Esophagus squamous epithelium (tissue), 4 donors: ENCODE measurements at regions not wholly inside any gene's neighbourhood (a gene's known extent, or its start where the extent isn't known, plus 50 kb on each side); places are given as distances from the start of the nearest gene placed in this dataset.

Source experiments
- CTCF ChIP-seq, 6 experiments: fragments of 450-650 bp in 4 of 6; fragments of 200-600 bp in 2 of 6; sonication (generic) in 2 of 6; IDR thresholded peaks; one replicate each; pipeline ENCODE4 v1.5.1; 2016 to 2019; ENCODE audit warnings: antibody characterized with exemption in 6 of 6, mild to moderate bottlenecking in 4 of 6, moderate library complexity in 4 of 6
- POLR2A ChIP-seq, 4 donors: fragments of 450-650 bp; IDR thresholded peaks; one replicate each; pipeline ENCODE4 v1.6.1; 2017; ENCODE audit warnings: antibody characterized with exemption in 4 of 4, mild to moderate bottlenecking in 4 of 4, moderate library complexity in 3 of 4

GRCh38 chr13:106089261-106089980 is 446.0 kb downstream of the EFNB2 start:
- TF ChIP-seq CTCF (IDR thresholded peaks at IDR 0.05) (no peak), POLR2A (IDR thresholded peaks at IDR 0.05) (no peak)
